Right atrium auricular region (tissue), 2 donors: ENCODE measurements at regions not wholly inside any gene's neighbourhood (a gene's known extent, or its start where the extent isn't known, plus 50 kb on each side); places are given as distances from the start of the nearest gene placed in this dataset.
"Not testable (repeated sequence)": the region's sequence is repeated elsewhere in the genome, so short reads cannot be mapped to it uniquely, and the experiment has no call there.

ENCODE experiments used
- DNase-seq: peaks from one replicate; pipeline ENCODE4 v3.0.0-alpha.2; 2019; ENCODE audit warnings: low spot score
- H3K27ac ChIP-seq, 2 donors: fragments of 200-600 bp; sonication (generic); 1 replicate in 1 of 2; 2 replicates in 1 of 2; pipeline ENCODE4 v1.5.1; 2016 to 2019
- H3K27me3 ChIP-seq, 2 donors: fragments of 200-600 bp; sonication (generic); one replicate each; pipeline versions ENCODE4 v1.5.1 to v1.6.0; 2017 to 2019
- H3K36me3 ChIP-seq: fragments of 200-600 bp; sonication (generic); one replicate; pipeline ENCODE4 v1.5.1; 2016
- H3K4me1 ChIP-seq, 2 donors: fragments of 200-600 bp; sonication (generic); one replicate each; pipeline versions ENCODE4 v1.5.1 to v1.6.0; 2017 to 2019
- H3K4me3 ChIP-seq, 2 donors: fragments of 200-600 bp; sonication (generic); 1 replicate in 1 of 2; 2 replicates in 1 of 2; pipeline ENCODE4 v1.5.1; 2017 to 2019; ENCODE audit warnings: mild to moderate bottlenecking in 1 of 2, moderate library complexity in 1 of 2
- H3K9me3 ChIP-seq, 2 donors: fragments of 200-600 bp; sonication (generic); one replicate each; pipeline ENCODE4 v1.5.1; 2019
- CTCF ChIP-seq, 2 donors: fragments of 200-600 bp; sonication (generic); IDR thresholded peaks; one replicate each; pipeline ENCODE4 v1.5.1; 2019; ENCODE audit warnings: antibody characterized with exemption in 2 of 2

- H3K4me1 ChIP-seq, result no peaks in the 10 kb centered on the region
- DNase-seq, result no peak
- TF ChIP-seq CTCF (IDR thresholded peaks at IDR 0.05), result no peak
- no peaks in the 10 kb centered on the region for H3K36me3 ChIP-seq
- peaks cover 0 to 10% of the 10 kb centered on the region in 2 donors for H3K9me3 ChIP-seq
- H3K27ac ChIP-seq, result no peak overlapping the region
- H3K27me3 ChIP-seq, result no peaks in the 10 kb centered on the region
- no peak overlapping the region for H3K4me3 ChIP-seq
Measured at GRCh38 chr16:17748044-17748719, 277.4 kb upstream of the XYLT1 start.

- peaks cover 0 to 10% of the 10 kb centered on the region in 2 donors for H3K9me3 ChIP-seq
- no peak for DNase-seq
- H3K4me3 ChIP-seq, result no peak overlapping the region
- no peaks in the 10 kb centered on the region for H3K4me1 ChIP-seq
- H3K36me3 ChIP-seq, result no peaks in the 10 kb centered on the region
- no peak for TF ChIP-seq CTCF (IDR thresholded peaks at IDR 0.05)
- H3K27me3 ChIP-seq, result no peaks in the 10 kb centered on the region
- no peak overlapping the region for H3K27ac ChIP-seq
Measured at GRCh38 chr16:17747081-17747756, 276.5 kb upstream of the XYLT1 start.

GRCh38 chr16:17744921-17745572, 274.3 kb upstream of the XYLT1 start:
- Histone ChIP-seq H3K27ac (no peak overlapping the region), H3K9me3 (peaks cover 0 to 7% of the 10 kb centered on the region in 2 donors), H3K4me3 (no peak overlapping the region), H3K27me3 (no peaks in the 10 kb centered on the region), H3K36me3 (no peaks in the 10 kb centered on the region), H3K4me1 (no peaks in the 10 kb centered on the region)
- TF ChIP-seq CTCF (IDR thresholded peaks at IDR 0.05), result no peak
- DNase-seq, result no peak

- TF ChIP-seq CTCF (IDR thresholded peaks at IDR 0.05), result no peak
- Histone ChIP-seq H3K27ac (no peak overlapping the region), H3K9me3 (no peaks in the 10 kb centered on the region), H3K27me3 (no peaks in the 10 kb centered on the region), H3K4me3 (no peak overlapping the region), H3K4me1 (no peaks in the 10 kb centered on the region), H3K36me3 (no peaks in the 10 kb centered on the region)
- no peak for DNase-seq
Measured at GRCh38 chr16:17743578-17743977, 272.8 kb upstream of the XYLT1 start.

- H3K4me1 ChIP-seq, result no peaks in the 10 kb centered on the region
- H3K27ac ChIP-seq, result no peak overlapping the region
- H3K9me3 ChIP-seq, result no peaks in the 10 kb centered on the region
- H3K4me3 ChIP-seq, result no peak overlapping the region
- H3K36me3 ChIP-seq, result no peaks in the 10 kb centered on the region
- H3K27me3 ChIP-seq, result no peaks in the 10 kb centered on the region
- no peak for DNase-seq
- no peak for TF ChIP-seq CTCF (IDR thresholded peaks at IDR 0.05)
Measured at GRCh38 chr16:17743158-17743557, 272.4 kb upstream of the XYLT1 start.

- H3K4me1 ChIP-seq, H3K27me3 ChIP-seq, H3K9me3 ChIP-seq, H3K36me3 ChIP-seq, DNase-seq, H3K27ac ChIP-seq, H3K4me3 ChIP-seq: not testable (repeated sequence)
Measured at GRCh38 chr16:17735099-17735498, 264.3 kb upstream of the XYLT1 start.
